Lung (tissue), 11 donors: ENCODE measurements at regions not wholly inside any gene's neighbourhood (a gene's known extent, or its start where the extent isn't known, plus 50 kb on each side); places are given as distances from the start of the nearest gene placed in this dataset.

ENCODE experiments used
- ATAC-seq: fragments of 200-7000 bp; cut with Tn5 transposase; one replicate; pipeline ENCODE4 v1.9.1; 2020; ENCODE audit warnings: moderate number of reproducible peaks; ENCODE audit not compliant: insufficient read depth, low FRiP score
- DNase-seq, 3 donors: peaks; one replicate each; pipeline ENCODE4 v3.0.0-alpha.2; 2013 to 2017
- H3K27ac ChIP-seq, 2 donors: one replicate each; pipeline ENCODE4 v1.5.1; 2013; ENCODE audit warnings: mild to moderate bottlenecking in 2 of 2, moderate library complexity in 2 of 2, control low read depth in 1 of 2, inconsistent platforms in 1 of 2, low read depth in 1 of 2, low read length in 1 of 2
- H3K27me3 ChIP-seq, 3 donors: one replicate each; pipeline ENCODE4 v1.5.1; 2013; ENCODE audit warnings: low read length in 2 of 3; ENCODE audit not compliant: control insufficient read depth in 3 of 3, insufficient read depth in 3 of 3
- H3K36me3 ChIP-seq, 4 donors: one replicate each; pipeline ENCODE4 v1.5.1; 2013; ENCODE audit warnings: low read length in 4 of 4, mild to moderate bottlenecking in 1 of 4, moderate library complexity in 1 of 4; ENCODE audit not compliant: control insufficient read depth in 4 of 4, insufficient read depth in 4 of 4
- H3K4me1 ChIP-seq, 5 donors: one replicate each; pipeline ENCODE4 v1.5.1; 2013; ENCODE audit warnings: low read length in 5 of 5, mild to moderate bottlenecking in 2 of 5, moderate library complexity in 1 of 5; ENCODE audit not compliant: control insufficient read depth in 5 of 5, insufficient read depth in 5 of 5
- H3K4me3 ChIP-seq: one replicate; pipeline ENCODE4 v1.5.1; 2013; ENCODE audit warnings: mild to moderate bottlenecking, control low read depth, moderate library complexity
- H3K9ac ChIP-seq, 2 donors: one replicate each; pipeline ENCODE4 v1.5.1; 2013; ENCODE audit warnings: low read length in 2 of 2, control low read depth in 1 of 2; ENCODE audit not compliant: insufficient read depth in 1 of 2
- H3K9me3 ChIP-seq, 4 donors: one replicate each; pipeline ENCODE4 v1.5.1; 2013; ENCODE audit warnings: low read length in 3 of 4, mild to moderate bottlenecking in 1 of 4, moderate library complexity in 1 of 4; ENCODE audit not compliant: control insufficient read depth in 4 of 4, insufficient read depth in 3 of 4
- CTCF ChIP-seq: IDR thresholded peaks from 2 replicates; pipeline ENCODE4 v1.5.1; 2012; ENCODE audit warnings: mild to moderate bottlenecking; ENCODE audit errors: control extremely low read depth, extremely low read depth
- WGBS, 2 donors: extraction: QIAGEN DNeasy Blood & Tissue Kit; methylation state at CpG; one replicate each; pipeline ENCODE4 v1.1.7; 2013; 5-methylcytosine and 5-hydroxymethylcytosine counted together
- donor health status: control.
- donor health status: control.
- donor health status: Bipolar disorder and iron deficiency.
- donor health status: healthy.
- donor health status: DM: yes; HTN: yes; CAD: no.

- WGBS, 2 donors = 90 to 92% methylated on average over 5 of the region's 5 CpGs
- Histone ChIP-seq H3K36me3 (no peaks in the 10 kb centered on the region), H3K27ac (no peak overlapping the region), H3K9ac (no peak overlapping the region), H3K4me3 (no peak overlapping the region), H3K9me3 (no peaks in the 10 kb centered on the region), H3K4me1 (no peaks in the 10 kb centered on the region), H3K27me3 (no peaks in the 10 kb centered on the region)
- DNase-seq = no peak
- no peak for TF ChIP-seq CTCF
- ATAC-seq = no peak
Observed at GRCh38 chr6:126550323-126550722, 210.4 kb downstream of the CENPW start.

DNA sequence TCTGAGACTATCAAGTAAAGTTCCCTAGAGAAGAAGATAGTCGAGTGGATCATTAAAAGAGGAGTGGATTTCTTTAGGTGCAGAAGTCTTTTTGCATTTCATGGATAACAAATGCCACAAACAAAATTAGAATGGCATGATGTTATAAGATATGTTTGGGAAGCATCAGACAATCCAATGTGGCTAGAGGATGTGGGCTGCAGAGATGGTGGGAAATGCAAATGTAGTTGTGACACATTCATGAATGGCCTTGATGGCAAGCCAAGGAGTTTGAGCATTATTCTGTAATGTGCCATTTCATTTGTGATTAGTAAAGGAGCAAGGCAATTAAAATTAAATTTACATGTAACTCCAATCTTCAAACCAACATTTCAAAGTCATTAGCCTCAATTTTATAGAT, 211.9 kb downstream of the CENPW start:
- no peak for DNase-seq
- no peak for TF ChIP-seq CTCF

DNA sequence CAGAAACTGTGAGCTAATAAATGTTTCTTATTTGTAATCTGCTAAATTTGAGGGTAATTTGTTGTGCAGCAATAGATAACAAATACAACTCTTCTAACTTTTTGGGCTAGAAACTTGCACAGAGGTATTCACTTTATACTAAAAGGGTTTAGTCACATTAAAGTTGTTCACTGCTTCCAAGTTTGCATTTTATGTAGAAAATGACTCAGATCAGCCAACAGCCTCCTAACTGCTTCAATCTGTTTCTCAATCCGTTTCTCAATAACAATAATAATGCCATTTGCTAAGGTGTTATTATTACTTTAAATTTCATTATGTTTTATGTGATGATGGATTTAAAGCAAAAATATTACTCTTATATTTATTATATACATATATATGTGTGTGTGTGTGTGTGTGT, 213.9 kb downstream of the CENPW start:
- no peak for ATAC-seq
- H3K36me3 ChIP-seq = no peaks in the 10 kb centered on the region

More for the DNA sequence above, 211.9 kb downstream of the CENPW start:
- Histone ChIP-seq H3K4me3 (no peak overlapping the region), H3K4me1 (no peaks in the 10 kb centered on the region), H3K27me3 (no peaks in the 10 kb centered on the region), H3K27ac (no peak overlapping the region), H3K9ac (no peak overlapping the region), H3K36me3 (no peaks in the 10 kb centered on the region), H3K9me3 (no peaks in the 10 kb centered on the region)
- WGBS, 2 donors = 82 to 94% methylated on average over 1 of the region's 1 CpG
- ATAC-seq = no peak

More for the DNA sequence above, 213.9 kb downstream of the CENPW start:
- WGBS, 2 donors = 86 to 93% methylated on average over 1 of the region's 1 CpG
- Histone ChIP-seq H3K27ac (no peak overlapping the region), H3K4me3 (no peak overlapping the region), H3K27me3 (no peaks in the 10 kb centered on the region), H3K9me3 (peaks cover 0 to 2% (median 0%) of the 10 kb centered on the region in 4 donors), H3K4me1 (no peaks in the 10 kb centered on the region), H3K9ac (no peak overlapping the region)
- no peak for TF ChIP-seq CTCF
- DNase-seq = no peak
